NCI-H2196 treated with DMSO at 0.1 percent for 48 hours (cell line): ENCODE measurements at regions not wholly inside any gene's neighbourhood (a gene's known extent, or its start where the extent isn't known, plus 50 kb on each side); places are given as distances from the start of the nearest gene placed in this dataset.
A peak's percentile ranks its signal among the peaks of the same experiment; 100 is the strongest.

ENCODE experiments used
- DNase-seq: peaks from one replicate; lab custom pipeline; 2025; ENCODE audit not compliant: unreplicated experiment; lab: John Stamatoyannopoulos, UW

- peak; percentile 67 for DNase-seq
Measured at GRCh38 chr9:14433351-14434157, 119.6 kb upstream of the NFIB start.

- DNase-seq = no peak
Measured at GRCh38 chr9:14432666-14433350, 118.9 kb upstream of the NFIB start.

GRCh38 chr9:14428781-14429230 lies 114.9 kb upstream of the NFIB start:
- DNase-seq = peak; percentile 83

GRCh38 chr9:14427419-14427818 lies 113.5 kb upstream of the NFIB start:
- DNase-seq = no peak

GRCh38 chr9:14424983-14425382 lies 111.0 kb upstream of the NFIB start:
- DNase-seq = no peak

- no peak for DNase-seq
Measured at GRCh38 chr9:14424289-14424688, 110.3 kb upstream of the NFIB start.

GRCh38 chr9:14423815-14424261 lies 109.9 kb upstream of the NFIB start:
- no peak for DNase-seq

GRCh38 chr9:14421291-14421690 lies 107.3 kb upstream of the NFIB start:
- no peak for DNase-seq

GRCh38 chr9:14418941-14419937 lies 105.3 kb upstream of the NFIB start:
- no peak for DNase-seq

GRCh38 chr9:14418301-14418940 lies 104.5 kb upstream of the NFIB start:
- no peak for DNase-seq

GRCh38 chr9:14417237-14417636 lies 103.3 kb upstream of the NFIB start:
- no peak for DNase-seq

GRCh38 chr9:14415947-14416346 lies 102.0 kb upstream of the NFIB start:
- DNase-seq = no peak

GRCh38 chr9:14413812-14414211 lies 99.9 kb upstream of the NFIB start:
- DNase-seq = no peak

- no peak for DNase-seq
Measured at GRCh38 chr9:14412775-14413174, 98.8 kb upstream of the NFIB start.

- DNase-seq = no peak
Measured at GRCh38 chr9:14406463-14406862, 92.5 kb upstream of the NFIB start.

- no peak for DNase-seq
Measured at GRCh38 chr9:14405176-14405706, 91.3 kb upstream of the NFIB start.

- DNase-seq = no peak
Measured at GRCh38 chr9:14403081-14403480, 89.1 kb upstream of the NFIB start.

- DNase-seq = no peak
Measured at GRCh38 chr9:14402583-14402982, 88.6 kb upstream of the NFIB start.

GRCh38 chr9:14401911-14402310 lies 88.0 kb upstream of the NFIB start:
- DNase-seq = no peak

- peak; percentile 63 for DNase-seq
Measured at GRCh38 chr9:14400658-14400995, 86.7 kb upstream of the NFIB start.
